Stimulated activated CD8-positive, alpha-beta memory T cell treated with anti-CD3 and anti-CD28 coated beads, Interleukin-12 subunit alpha, Interleukin-12 subunit beta, amount 100 ng/mL, for 1 hour (primary cell): ENCODE measurements at regions not wholly inside any gene's neighbourhood (a gene's known extent, or its start where the extent isn't known, plus 50 kb on each side); places are given as distances from the start of the nearest gene placed in this dataset.

Experiments used
- DNase-seq: peaks from one replicate; pipeline ENCODE4 v3.0.0-alpha.2; 2020; ENCODE audit warnings: low read depth

GRCh38 chr18:67652288-67652687, 135.8 kb upstream of the DSEL start:
- no peak for DNase-seq

DNA sequence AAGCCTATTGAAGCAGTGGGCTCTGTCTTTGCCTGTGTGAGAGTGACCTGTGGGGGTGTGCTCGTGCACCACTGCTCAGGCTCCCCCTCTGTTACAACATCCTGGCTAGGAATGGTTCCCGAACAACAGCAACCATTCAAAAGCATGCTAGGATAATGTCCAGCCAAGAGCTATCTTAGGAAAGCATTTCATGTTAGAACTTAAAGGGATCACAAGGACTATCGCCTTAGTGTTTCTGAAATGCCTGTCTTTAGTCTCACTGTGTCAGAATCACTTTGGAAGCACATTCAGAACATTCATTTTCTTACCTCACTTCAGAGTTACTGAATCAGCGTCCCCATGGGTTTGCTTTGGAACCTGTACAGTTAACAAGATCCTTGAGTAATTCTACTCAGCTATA, 134.9 kb upstream of the DSEL start:
- DNase-seq: no peak

DNA sequence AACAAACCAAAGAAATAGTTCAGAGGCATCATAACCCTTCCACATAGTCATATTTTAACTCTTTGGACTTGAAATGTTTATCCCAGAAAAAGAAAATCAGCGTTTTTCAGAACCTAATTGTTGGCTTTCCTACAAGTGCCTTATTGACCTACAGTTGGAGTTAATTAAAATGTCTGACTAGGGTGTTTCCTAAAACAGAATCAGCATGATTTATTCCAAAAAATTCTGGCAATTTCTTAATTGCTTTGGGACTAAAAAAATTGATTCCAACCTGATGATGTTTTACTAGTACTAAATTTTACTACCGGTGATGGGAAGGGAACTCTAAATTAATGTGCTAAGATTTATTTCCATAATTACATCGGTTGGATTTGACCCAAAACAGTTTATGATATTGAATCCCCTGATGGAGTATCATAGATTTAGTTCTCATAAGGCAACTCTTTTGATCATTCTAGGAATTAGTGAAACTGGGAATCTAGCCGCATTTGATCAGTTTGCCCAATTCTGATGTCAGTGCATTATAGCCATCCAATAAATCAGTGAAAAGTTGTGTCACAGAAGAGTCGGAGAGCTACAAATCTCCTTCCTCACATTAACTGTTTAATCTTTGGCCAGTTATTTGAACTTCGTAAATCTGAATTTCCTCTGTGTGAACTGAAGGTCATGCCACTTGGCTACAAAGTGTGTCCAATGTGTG, 134.3 kb upstream of the DSEL start:
- no peak for DNase-seq

DNA sequence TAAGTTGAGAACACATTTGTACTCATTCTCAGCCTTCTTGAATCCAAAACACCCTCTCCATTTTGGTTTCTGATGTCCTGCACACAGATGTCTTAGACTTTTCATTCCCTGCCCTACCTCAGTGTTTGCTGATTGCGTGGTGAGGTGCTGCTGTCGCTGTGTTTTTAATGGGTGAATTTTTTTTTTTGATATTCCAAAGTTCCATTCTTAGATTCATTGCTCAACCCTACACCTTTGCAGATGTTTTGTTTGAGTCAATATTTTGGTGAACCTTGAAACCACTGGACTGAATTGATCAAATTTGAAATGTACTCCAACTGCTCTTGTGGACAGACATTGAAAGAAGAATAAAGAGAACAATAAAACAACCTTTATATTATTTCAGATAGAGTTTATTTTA, 130.4 kb upstream of the DSEL start:
- DNase-seq: no peak

- no peak for DNase-seq
These were observed 127.7 kb upstream of the DSEL start for GRCh38 chr18:67644226-67644625.

GRCh38 chr18:67639872-67640271, 123.4 kb upstream of the DSEL start:
- DNase-seq: no peak

GRCh38 chr18:67636597-67637385, 120.3 kb upstream of the DSEL start:
- no peak for DNase-seq

DNA sequence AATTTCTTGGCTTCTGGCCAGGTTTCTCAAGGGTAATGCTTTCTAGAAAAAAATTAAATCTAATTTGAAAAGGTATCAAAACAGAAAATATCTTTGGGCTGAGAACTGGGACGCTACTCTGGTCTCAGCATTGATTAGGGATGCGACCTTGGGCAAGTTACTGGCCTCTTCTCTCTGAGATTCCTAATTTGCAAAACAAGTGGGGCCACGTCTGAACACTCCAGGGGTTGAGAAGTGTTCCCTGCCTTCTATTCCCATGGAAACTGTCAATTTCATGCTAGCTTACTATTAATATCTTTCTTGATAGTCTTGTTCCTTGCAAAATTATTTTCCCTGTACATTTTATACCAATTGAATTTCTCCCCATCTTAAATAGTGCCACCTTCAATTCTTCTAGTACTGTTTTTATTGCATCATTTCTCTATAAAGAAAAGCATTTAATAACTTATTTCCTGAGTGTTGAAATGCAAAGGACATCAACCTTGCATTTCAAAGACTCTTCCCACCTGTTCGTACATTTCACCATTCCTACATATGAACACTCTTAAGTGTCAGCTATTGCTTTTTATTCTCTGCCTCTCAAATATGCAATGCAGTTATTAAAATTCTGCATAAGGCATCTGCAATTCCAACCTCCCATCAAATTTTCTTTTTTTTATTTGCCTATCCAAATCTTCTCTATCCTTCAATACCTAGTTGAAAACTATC, 118.3 kb upstream of the DSEL start:
- no peak for DNase-seq

DNA sequence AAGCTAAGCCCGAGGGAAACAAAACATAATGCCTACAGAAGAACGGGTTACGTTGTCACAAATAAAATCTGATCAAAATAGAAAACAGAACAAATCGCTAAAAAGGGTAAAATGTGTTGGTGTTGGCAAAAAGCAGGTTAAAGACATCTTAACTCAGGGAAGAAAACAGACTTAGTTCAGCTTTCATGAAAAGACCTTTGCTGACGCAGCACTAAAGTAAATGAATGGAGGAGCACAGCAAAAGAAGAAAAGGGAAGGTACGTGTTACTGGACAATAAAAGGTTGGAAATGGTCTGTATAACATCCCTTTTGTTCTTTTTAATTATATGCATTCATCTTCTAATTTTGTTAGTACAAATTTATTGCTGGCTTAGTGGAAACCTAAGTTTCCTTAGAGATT, 117.4 kb upstream of the DSEL start:
- DNase-seq: no peak

DNA sequence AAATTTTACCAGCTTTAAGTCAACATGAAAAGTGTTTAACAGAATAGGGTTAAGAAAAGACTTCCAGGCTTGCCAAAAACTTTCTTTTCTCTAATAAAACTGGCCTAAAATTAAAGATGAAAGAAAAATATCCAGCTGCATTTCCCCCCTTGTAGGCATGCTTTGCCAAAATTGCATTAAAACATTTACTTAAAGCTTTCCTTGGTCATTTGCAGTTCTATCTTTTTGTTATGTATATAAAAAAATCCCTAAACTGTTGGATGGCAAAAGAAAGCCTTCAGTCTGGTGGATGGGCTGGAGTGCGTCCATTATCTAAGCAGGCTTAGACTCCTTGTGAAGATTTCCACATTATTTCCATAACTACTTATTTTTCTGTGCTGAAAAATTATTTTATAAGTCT, 105.4 kb upstream of the DSEL start:
- no peak for DNase-seq

GRCh38 chr18:67621049-67621713, 104.7 kb upstream of the DSEL start:
- no peak for DNase-seq

GRCh38 chr18:67618061-67618460, 101.5 kb upstream of the DSEL start:
- no peak for DNase-seq

DNA sequence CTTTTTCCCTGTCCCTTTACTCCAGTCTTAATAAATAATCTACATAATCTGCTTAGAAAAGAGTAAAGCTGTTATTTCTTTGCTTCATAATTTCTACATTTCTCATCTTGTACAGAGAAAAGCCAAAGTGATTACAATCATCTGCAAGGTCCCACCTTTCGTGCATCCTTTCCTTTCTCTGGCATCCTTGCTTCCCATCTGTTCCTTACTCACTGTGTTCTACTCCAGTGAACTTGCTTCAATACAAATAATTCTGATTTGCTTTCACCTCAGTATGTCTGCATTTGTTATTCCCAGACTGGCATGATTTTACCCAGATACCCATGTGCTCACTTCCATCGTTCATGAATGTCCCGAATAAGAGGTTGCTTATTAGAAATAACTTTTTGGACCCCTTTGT, 99.4 kb upstream of the DSEL start:
- DNase-seq: no peak

DNA sequence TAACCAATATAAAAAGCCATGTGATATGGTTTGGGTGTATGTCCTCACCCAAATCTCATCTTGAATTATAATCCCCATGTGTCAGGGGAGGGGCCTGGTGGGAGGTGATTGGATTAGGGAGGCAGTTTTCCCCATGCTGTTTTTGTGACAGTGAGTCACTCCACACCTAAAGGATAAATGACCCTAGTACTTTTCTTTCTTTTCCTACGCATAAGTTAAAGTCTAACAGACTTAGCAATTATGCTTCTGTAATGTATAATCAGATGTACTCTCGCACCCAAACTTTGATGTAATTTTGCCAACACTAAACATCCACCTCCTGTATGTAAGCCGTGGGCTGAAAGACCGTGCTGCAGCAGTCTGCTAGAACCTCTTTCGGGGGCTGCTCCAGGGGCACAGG, 97.2 kb upstream of the DSEL start:
- DNase-seq: no peak

DNA sequence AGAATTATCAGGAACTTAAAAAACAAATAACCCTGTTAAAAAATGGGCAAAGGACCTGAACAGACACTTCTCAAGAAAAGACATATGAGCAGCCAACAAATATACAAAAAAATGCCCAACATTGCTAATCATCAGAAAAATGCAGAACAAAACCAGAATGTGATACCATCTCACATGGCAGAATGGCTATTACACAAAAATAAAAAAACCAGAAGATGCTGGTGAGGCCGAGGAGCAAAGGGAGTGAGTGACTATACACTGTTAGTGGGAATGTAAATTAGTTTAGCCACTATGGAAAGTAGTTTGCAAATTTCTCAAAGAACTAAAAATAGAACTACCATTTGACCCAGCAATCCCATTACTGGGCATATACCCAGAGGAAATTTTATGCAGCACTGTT, 95.8 kb upstream of the DSEL start:
- DNase-seq: no peak

DNA sequence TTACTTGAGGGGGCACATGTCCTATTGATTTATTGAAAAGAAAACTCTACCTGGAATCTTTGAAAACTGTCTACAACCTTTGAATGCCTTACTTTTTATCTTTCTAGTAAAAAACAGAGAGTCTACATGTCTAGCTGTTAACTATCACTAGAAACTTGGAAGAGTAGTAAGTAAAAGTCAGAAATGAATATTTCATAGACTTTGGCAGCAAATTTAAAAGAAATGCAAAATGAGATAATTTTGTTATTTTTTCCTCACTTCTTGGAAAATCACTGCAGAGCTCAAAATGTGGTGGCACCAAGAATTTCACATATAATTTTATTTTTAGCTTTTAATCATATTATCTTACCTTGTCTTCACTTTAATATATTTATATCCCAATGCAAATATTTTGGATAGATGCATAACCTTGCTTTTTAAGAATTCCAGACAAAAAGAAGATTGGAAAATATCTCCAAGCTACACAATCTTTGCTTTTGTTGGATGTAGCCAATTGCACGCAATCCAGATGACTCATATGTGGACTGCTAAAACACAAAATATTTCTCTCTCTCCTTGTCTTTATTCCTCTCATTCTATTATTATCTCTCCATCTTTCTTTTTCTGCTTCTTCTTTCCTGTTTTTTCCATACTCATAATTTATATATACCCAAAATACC, 92.2 kb upstream of the DSEL start:
- DNase-seq: no peak

DNA sequence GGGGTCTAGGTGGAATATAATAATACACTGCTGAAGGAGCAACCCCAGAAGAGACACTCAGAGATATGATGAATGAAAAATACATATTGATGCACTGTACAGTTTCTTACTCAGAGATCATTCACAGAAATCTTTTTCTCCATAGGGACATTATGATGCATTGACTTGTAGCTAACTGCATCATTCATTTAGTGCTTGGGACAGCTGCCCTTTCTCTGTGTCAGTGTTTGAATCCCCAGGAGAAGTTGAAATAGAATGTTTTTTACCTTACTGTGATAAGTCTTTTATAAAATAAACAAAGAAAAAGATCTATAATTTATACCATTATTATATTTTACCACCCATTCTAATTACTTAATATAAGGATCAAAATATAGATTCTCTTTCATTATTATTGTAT, 91.7 kb upstream of the DSEL start:
- DNase-seq: no peak

GRCh38 chr18:67600181-67601180, 84.0 kb upstream of the DSEL start:
- no peak for DNase-seq

DNA sequence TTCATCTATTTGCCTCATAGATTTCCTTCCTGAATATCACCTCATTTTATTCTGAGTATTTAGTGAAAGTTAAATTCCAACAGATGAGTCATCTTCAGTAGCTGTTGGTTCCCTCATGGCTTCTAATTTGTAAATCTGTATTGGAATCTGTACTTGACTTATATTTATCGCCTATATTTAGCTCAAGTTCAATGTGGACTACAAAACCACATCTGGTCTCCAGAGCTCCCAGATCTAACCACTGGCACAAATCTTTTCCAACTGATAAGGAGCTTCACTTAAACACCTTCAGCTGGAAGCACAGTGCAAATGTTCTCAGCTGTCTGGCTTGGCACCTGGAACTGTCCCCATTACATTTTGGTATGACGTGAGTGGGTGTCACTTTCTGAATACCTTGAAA, 82.8 kb upstream of the DSEL start:
- no peak for DNase-seq

DNA sequence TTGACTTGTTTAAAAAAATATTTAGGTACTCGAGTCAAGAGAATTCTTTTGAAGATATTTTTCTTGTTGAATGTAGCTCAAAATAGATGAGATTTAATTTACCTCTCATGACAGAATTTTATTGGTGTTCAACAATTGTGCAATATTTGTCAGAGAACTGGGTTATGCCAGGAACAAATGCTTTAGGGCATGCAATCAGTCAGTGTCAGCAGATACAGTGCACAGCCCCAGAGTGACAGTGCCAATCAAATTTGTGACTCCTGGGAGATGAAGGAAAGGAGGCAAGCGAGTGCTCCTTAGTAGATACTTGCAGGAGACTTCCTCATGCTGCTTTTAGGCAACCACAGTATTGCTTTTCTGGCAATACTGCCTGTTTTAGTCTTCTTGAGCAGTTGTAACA, 81.2 kb upstream of the DSEL start:
- no peak for DNase-seq

DNA sequence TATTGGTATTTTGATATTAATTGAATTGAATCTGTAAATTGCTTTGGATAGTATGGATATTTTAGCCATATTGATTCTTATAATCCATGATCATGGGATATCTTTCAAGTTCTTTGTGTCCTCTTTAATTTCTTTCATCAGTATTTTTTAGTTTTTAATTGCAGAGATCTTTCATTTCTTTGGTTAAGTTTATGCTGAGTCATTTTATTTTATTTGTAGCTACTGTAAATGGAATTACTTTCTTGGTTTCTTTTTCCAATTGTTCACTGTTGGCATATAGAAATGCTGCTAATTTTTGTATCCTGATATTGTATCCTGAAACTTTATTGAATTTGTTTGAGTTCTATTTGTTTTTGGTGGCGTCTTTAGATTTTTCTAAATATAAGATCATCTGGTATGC, 79.5 kb upstream of the DSEL start:
- no peak for DNase-seq
